NCI-H82 treated with DMSO at 0.1 percent for 48 hours (cell line): ENCODE measurements at regions not wholly inside any gene's neighbourhood (a gene's known extent, or its start where the extent isn't known, plus 50 kb on each side); places are given as distances from the start of the nearest gene placed in this dataset.
"Not testable (repeated sequence)": the region's sequence is repeated elsewhere in the genome, so short reads cannot be mapped to it uniquely, and the experiment has no call there.

Source experiments
- DNase-seq: peaks from one replicate; lab custom pipeline; 2025; ENCODE audit not compliant: unreplicated experiment; lab: John Stamatoyannopoulos, UW

DNA sequence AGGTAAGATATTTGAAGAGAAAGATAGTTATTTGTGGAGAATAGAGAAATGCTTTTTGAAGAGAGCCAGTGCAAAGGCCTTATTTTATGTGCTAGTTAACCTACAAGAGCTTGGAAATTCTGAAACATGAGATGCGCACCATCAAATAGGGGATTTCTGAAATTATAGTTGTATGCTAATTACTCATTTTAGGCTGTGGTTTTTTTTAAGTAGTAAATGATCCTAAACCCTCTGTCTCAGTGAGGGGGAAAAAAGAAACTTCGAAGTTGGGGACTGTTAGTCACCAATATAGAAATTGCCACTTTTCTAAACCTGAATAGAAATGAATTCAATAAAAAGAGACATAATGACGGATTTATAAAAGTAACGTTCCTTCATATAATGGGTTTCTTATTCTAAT is 119.3 kb upstream of the MDFIC start:
- DNase-seq = no peak

DNA sequence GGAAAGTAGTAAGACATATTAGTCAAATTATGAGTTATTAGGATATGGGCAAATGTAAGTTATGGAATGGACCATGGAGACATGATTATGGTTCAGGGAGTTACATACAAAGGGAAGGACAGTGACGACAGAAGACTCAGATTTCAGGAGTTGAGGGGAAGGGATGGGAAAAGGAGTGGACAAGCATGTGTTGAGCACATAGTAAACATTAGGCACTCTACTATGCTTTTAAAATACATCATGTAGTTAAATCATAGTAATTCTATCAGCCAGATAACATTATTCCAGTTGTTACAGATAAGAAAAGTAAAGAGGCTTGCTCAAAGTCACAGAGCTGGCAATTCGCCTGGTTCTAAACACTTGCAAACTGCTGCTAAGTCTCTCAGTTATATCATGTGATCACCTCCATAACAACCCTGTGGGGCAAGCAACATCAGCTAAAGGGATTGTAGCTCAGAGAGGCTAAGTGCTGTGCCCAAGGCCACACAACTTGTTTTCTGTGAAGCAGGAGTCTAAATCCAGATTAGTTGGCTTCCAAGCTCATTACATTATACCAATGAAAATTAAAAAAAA is 115.2 kb upstream of the MDFIC start:
- peak; percentile 39 for DNase-seq

DNA sequence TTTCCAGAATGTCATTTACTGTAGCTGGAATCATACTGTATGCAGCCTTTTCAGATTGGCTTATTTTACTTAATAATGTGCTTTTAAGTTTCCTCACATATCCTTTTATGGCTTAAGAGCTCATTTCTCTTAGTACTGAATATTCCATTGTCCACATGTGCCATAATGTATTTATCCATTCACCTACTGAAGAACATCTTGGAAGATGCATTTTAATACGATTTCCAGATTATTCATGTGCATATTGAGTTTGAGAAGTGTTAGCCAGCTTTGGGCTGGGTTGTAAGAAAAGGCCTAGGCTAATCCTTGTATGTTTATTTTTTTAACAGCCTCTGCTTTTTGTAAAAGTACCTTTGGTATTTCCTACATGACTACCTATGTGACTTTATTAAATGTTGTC is 109.3 kb upstream of the MDFIC start:
- no peak for DNase-seq

DNA sequence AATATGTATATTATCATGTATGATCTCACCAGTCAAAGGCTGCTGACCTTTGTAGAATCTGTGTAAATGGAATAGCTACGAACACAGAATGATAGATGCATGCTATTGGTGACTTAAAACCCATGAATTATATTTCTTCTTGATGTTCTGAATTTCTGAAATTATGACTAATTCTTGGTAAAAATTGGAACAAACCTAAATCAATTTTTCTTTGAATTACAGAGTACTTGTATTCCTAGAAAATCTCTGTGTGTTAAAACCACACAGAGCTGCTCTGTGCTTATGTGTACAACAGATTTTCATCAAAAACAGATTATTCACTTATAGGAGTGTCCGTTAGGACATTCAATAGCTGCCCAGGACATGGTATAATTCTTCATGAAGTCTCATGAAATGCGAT is 108.3 kb upstream of the MDFIC start:
- no peak for DNase-seq

DNA sequence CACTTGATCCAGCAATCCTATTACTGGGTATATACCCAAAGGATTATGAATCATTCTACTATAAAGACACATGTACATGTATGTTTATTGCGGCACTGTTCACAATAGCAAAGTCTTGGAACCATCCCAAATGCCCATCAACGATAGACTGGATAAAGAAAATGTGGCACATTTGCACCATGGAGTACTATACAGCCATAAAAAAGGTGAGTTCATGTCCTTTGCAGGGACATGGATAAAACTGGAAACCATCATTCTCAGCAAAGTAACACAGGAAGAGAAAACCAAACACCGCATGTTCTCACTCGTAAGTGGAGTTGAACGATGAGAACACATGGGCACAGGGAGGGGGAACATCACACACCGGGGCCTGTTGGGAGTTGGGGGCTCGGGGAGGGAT is 104.9 kb upstream of the MDFIC start:
- DNase-seq = not testable (repeated sequence)

DNA sequence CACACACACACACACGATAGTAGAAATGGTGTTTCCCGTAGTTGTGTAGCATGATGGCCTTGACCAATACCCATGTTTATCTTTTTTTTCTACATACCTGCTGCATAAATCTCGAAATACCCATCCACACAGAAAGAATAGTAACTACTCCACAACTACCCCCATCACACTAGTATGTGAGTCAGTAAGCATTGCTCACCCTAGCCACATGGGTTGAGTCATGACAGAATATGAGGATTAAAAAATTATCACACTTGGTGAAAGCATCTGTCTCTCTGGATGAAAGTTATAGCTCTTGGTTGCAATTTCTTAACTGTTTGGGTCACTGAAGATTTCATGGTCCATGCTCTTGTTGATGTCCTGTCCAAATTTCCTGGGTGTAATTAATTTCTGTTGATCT is 103.4 kb upstream of the MDFIC start:
- no peak for DNase-seq

DNA sequence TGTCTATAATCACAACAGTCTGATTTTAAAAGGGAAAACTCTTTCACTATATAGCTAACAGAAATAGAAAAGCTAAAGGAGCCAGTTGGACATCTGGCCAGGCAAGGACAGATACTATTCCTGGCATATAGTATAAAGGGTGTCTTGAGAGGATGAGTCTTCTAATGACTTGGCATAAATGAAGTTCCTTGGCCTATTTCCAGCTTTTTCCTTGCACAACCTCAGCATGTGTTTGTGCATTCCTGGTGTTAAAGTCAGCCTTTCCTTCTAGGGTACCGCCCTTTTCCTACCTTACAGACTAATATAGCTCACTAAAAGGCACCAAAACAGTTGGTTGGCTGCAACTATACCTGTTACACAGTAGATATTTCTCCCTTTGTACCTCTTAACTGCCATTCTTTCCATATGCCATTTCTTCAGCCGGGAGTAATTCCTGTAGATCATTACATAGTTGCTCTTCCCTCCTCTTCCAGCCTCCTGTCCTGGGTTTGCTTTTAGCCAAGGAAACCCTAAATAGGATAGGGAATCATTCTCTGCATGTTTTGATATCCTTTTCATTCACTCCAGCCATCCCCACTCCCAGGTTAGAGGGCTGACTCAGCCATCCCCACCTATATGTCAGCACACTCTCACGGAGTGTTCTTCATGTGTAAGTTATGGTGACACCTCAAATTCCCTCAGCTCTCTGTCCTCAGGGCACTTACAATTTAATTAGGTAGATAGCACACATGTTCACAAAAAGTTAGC is 102.1 kb upstream of the MDFIC start:
- DNase-seq = no peak

DNA sequence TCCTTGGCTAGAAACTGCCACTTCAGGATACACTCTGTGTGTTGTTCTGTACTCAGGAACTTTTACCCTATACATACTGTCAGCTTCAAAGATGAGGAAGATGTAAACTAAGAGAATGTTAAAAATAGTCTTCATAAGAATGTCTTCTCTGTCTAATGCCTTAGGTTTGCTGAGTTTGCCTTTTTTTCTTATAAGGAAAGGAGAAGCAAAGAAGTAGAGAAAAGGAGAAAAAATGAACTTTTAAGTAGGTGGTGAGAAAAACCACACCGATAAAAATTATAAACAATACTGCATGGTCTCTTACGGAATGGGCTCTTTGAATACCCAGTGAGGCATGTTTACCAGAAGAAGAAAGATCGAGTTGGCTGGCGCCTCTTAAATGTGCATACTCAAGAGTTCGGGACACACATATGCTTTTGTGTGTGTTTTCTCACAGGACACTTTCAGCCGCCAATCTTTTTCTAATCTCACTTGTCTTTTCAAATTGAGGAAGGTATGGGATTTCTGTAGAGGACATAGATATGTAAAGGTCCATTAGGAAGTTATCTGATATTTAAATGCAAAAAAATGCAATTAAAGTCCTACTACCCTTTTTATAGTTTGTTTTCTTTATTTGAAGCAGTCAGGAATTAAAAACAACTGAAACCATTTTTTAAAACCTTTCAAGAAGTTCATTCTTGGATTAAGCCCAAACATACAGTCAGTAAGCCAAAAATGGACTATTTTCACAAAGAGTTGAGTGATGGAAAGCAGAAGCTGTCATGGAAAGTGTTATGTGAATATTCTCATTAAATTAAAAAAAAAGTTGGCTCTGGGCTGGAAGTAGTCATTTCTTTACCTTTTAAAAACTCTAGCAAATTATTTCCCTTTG is 100.6 kb upstream of the MDFIC start:
- no peak for DNase-seq

DNA sequence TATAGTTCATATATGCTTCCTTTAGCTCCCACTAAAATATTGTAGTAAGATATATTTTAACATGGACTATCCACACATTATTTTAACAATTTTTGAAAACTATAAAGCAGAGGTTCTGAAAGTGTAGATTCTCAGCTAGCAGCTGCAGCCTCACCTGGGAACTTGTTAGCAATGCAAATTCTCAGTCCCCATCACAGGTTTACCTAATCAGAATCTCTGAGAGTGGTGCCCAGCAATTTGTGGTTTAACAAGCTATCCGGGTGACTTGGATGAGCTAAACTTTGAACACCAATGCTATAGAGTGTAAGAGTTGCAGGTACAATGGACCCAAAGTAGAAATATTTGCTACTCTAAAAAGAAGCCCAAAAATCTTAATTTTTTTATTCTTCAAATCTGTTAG is 99.8 kb upstream of the MDFIC start:
- DNase-seq = no peak

DNA sequence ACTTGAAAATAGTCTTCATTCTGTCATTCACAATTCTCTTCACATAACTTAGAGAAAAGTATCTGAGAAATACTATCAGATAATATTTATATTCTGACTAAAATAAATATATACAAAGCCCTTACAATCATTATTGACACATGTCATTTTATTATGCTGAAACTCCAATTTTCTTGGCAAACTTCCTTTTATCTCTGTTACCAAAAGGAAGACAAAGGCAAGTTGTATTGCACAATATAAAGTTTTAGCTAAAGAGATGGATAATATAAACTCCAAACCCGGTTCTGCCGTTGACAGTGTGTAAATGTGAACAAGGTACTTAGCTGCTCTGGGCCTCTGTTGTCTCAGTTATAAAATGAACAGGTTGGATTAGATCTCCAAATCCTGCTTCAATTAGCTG is 99.0 kb upstream of the MDFIC start:
- DNase-seq = no peak

DNA sequence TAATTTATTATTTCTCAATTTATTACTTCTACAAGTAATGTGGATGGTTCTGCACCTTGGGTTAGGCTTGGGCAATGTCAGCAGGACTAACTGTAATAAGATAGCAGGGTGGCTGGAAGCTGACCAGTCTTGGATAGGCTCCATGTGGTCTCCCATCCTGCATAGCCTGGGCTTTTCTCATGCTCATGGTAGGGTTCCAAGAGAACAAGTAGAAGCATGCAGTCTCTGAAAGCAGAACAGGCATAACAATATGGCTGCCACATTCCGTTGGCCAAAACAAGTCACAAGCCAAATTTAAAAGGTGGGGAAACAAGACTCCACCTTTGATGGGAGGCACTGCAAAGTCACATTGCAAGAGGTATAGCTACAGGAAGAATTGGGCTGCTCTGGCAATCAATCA is 98.6 kb upstream of the MDFIC start:
- DNase-seq = no peak

DNA sequence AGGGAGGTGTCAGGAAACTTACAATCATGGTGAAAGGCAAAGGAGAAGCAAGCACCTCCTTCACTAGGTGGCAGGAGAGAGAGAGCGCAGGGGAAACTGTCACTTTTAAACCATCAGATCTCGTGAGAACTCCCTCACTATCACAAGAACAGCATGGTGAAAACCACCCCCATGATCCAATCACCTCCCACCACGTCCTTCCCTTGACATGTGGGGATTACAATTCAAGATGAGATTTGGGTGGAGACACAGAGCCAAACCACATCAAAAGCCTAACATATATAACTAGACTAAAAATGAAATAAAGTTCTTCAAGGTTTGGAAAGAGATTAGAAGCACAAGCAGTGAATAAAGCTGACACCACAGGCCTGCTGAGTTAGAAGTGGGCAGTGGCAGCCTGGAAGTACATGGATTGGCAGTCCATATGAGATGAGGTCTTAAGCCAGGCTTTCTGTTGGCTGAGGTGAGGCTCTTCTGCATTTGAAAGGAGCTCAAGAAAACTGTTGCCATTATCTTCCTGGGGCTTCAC is 96.4 kb upstream of the MDFIC start:
- no peak for DNase-seq

DNA sequence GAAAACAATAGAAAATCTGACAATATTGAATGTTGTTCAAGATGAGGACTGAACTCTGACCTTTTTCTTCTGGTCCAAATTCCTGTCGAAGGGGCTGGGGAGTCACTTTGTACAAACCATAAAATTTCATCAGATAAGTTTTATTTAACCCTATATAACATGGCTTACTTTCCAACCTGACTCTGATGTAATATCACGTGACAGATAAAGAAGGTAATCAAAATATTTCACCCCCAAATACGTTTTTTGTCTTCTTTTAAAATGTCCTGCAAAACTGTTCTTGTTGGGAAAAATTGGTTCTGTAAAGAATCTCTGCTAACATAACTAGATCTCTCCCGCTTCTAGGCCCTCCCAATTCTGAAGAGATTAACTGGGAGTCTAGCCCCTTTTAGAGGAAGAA is 90.9 kb upstream of the MDFIC start:
- DNase-seq = peak; percentile 39

DNA sequence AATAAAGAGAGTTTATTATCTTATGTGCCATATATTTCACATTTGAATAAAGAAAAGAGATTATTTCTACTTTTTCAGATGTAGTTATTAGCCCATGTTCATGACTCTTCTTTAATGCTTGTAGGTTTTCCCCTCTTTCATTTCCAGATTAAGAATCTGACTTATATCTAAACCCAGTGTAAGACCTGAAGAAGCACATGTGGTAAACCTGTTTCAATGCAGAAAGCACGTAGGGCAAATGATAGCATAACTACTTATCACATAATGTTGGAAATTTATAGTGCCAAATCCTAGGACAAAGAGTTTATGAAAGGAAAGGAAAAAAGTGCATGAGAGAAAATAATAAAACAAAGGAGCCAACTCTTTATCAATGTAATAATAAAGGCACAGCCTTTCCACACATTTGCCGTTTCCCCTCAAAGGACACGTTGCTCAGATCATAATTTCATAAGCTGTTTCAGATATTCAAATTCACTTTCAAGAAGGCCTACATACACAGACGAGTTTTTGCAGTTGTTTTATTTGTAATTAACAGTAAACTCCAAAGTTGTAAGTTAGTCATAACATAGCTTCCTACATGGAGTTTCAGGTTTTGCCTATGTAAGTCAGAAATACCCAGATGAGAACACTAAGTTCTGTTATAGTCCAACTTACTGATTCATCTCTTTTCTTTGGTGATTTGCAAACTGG is 88.8 kb upstream of the MDFIC start:
- DNase-seq = no peak

DNA sequence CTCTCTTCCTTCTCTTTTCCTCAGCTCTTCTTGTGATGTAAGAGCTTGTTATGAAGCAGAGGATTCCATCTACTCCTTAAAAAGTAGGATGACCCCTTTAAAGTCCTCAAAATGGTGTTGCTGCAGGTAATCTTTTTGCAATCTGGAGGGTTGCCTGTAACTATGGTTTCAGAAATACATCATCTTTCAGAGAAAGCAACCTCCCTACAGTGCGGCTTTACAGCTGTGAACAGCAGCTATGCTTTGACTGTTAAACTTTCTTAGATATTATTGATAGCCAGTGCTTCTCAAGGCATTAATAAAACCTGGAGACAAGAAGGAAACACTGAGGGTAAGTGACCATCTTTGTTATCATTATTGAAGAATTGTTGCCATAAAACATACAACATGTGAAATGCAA is 86.6 kb upstream of the MDFIC start:
- DNase-seq = no peak

DNA sequence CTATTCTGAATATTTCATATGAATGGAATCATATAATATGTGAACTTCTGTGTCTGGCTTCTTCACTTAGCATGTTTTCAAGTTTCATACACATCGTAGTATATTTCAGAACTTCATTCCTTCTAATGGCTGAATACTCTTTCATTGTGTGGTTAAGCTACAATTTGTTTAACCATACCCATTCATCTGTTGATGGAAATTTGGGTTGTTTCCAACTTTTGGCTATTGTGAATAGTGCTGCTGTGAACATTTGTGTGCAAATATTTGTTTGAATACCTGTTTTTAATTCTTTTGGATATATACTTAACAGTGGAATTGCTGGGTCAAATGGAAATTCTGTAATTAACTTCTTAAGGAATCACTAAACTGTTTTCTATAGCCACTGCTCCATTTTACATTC is 86.0 kb upstream of the MDFIC start:
- no peak for DNase-seq

DNA sequence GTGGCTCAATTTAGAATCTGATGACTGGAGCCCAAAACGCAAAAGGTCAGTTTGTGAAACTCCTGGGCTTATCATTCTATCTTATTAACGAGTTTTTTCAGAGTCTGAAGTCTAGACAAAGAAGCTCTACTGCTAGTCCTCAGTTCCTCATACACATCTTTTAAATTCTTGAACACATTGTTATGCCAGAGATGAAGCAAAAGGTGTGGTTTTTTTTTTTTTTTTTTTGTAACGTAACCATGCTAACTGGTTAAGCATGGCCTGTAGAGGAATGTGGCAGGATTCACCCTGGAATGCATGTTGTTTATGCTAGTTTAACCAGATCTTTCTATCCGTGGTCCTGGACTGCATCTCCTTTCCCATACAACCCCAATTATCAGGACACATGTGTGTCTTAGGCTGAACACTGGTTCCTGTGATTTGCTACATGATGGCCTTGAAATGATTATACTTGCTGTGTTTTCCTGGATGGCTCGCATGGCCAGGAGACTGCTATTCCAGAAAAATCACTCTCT is 79.3 kb upstream of the MDFIC start:
- no peak for DNase-seq

DNA sequence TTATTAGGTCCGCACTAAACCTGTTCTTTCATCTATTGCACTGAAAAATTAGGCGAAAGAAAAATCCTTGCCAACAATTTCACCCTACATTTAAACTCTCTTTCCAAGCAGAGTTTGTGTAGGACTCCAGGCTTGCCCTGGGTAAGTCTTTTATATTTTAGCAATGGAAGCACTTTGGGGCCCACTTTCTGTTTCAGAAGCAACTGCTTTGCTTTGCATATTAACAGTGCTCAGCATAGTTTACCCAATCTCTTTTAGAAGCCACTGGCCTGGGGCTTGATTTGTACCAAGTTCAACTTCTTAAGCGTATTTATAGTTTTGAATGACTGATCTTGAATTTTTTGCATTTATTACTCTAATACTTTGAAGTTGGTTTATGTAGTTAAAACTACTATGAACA is 78.8 kb upstream of the MDFIC start:
- DNase-seq = no peak

DNA sequence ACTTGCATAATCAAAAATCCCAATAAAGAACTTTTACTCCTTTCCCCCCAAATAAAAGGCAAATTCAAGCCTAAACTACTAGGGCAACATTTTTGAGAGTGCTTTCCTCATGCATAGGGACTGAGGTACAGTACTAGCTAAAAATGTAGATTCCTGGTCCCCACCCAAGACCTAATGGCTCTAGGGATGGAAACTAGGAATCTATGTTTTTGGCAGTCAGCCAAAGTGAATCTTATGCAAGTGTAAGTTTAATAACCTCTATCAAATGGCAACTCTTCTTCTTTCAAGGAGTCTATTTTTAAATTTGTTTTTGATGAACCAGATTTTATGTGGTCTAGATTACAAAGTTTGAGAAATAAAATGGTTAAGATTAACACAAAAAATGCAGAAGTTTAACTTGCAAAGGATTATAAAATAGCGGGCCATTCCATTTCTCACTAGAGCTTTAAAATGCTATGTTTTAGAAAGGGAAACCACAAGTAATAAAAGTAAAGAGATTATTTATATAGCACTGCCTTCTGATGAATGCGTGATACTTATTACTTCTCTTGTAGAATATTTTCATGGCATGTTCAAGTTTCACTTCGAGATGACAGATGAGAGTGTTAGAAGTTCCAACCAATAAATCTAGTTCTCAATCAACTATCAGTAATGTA is 70.4 kb upstream of the MDFIC start:
- DNase-seq = no peak

DNA sequence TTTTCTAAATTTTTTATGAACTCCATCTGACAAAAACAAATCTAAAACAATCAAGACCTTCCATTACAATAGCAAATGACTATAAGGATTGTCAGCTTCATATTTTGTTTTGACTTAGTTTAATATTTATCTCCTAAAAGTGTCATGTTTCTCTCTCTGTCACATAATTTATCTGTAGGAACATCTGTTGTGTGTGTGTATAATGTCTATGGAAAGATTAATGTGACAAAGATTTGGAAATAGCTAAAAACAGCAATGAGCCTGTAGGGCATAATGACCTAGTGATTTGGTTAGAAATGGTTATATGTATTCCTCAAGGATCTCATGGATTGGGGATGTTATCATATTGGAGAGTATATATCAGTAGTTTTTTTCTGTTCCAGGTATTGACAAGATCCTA is 69.6 kb upstream of the MDFIC start:
- no peak for DNase-seq

DNA sequence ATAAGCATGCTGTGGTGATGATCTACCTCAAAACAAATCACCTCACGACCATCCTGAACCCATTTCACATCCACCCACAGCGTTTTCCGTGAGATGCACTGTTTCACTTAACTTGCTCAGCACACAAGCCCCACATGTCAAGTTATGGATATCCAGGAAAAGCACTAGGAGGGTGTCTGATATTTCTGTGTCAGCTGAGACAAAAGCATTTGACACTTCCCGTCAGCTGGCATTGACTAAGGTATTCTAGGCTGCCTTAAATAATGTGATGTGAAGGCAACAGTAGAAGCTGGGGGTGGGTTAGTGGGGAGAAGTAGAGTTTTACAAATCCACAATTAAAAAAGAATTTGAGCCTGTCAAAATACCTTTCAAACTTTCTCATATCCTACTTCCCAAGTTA is 68.7 kb upstream of the MDFIC start:
- no peak for DNase-seq
